ENCODE measurements at regions not wholly inside any gene's neighbourhood (a gene's known extent, or its start where the extent isn't known, plus 50 kb on each side); places are given as distances from the start of the nearest gene placed in this dataset.

- no peak overlapping the region for H3K27ac Mint-ChIP-seq
- Histone ChIP-seq H3K27ac (ENCODE audit: low read depth) (no peak overlapping the region), H2AFZ (no peak overlapping the region), H3K27me3 (ENCODE audit: insufficient read depth) (no peaks in the 10 kb centered on the region), H3K4me3 (no peak overlapping the region), H3K4me1 (ENCODE audit: insufficient read depth) (no peaks in the 10 kb centered on the region), H3K4me2 (no peak overlapping the region), H4K20me1 (replicated peaks; ENCODE audit: insufficient read depth) (no peaks in the 10 kb centered on the region), H3K79me2 (replicated peaks; ENCODE audit: insufficient read depth) (no peaks in the 10 kb centered on the region), H3F3A (replicated peaks; ENCODE audit: low read depth) (no peaks in the 10 kb centered on the region), H3K9me2 (ENCODE audit: insufficient read depth) (peaks cover 7% of the 10 kb centered on the region; the same call in 1 of the 2 replicates), H3K36me3 (ENCODE audit: insufficient read depth) (no peaks in the 10 kb centered on the region)
- no peaks in the 10 kb centered on the region for H3K36me3 Mint-ChIP-seq (ENCODE audit: low read depth)
- no peak for DNase-seq (ENCODE audit: low spot score)
- H3K4me3 Mint-ChIP-seq, result no peak overlapping the region
- no peaks in the 10 kb centered on the region for H3K27me3 Mint-ChIP-seq (ENCODE audit: insufficient read depth, low read depth, poor library complexity)
- no peaks in the 10 kb centered on the region for H3K4me1 Mint-ChIP-seq
- TF ChIP-seq ZNF462 (CRISPR knock-in tag; IDR thresholded peaks at IDR 0.05) (no peak), EZH2phosphoT487 (IDR thresholded peaks at IDR 0.05; ENCODE audit: unreplicated experiment) (no peak)
- no peaks in the 10 kb centered on the region; the same call in 2 of the 3 replicates for H3K9me3 Mint-ChIP-seq
- no peak for ATAC-seq
Observed at GRCh38 chr21:27070861-27071670, 104.2 kb upstream of the ADAMTS5 start.

GRCh38 chr21:27068811-27069210 lies 101.9 kb upstream of the ADAMTS5 start:
- Histone ChIP-seq H3K4me1 (ENCODE audit: insufficient read depth) (no peaks in the 10 kb centered on the region), H3K9me2 (ENCODE audit: insufficient read depth) (peaks cover 7% of the 10 kb centered on the region; the same call in 1 of the 2 replicates), H3K36me3 (ENCODE audit: insufficient read depth) (no peaks in the 10 kb centered on the region), H3K4me3 (no peak overlapping the region), H3K27me3 (ENCODE audit: insufficient read depth) (no peaks in the 10 kb centered on the region), H2AFZ (no peak overlapping the region), H3K27ac (ENCODE audit: low read depth) (no peak overlapping the region), H4K20me1 (replicated peaks; ENCODE audit: insufficient read depth) (no peaks in the 10 kb centered on the region), H3K79me2 (replicated peaks; ENCODE audit: insufficient read depth) (no peaks in the 10 kb centered on the region), H3F3A (replicated peaks; ENCODE audit: low read depth) (no peaks in the 10 kb centered on the region), H3K4me2 (no peak overlapping the region)
- Mint-ChIP-seq H3K4me1 (no peaks in the 10 kb centered on the region), H3K27me3 (ENCODE audit: insufficient read depth, low read depth, poor library complexity) (no peaks in the 10 kb centered on the region), H3K36me3 (ENCODE audit: low read depth) (no peaks in the 10 kb centered on the region), H3K27ac (no peak overlapping the region), H3K9me3 (no peaks in the 10 kb centered on the region; the same call in 2 of the 3 replicates), H3K4me3 (no peak overlapping the region)
- ATAC-seq (no peak), DNase-seq (ENCODE audit: low spot score) (no peak)
- no peak for TF ChIP-seq EZH2phosphoT487 (IDR thresholded peaks at IDR 0.05; ENCODE audit: unreplicated experiment)
- no peak for TF ChIP-seq EZH2 (IDR thresholded peaks at IDR 0.05; ENCODE audit: low read depth, unreplicated experiment)
- no peak for TF ChIP-seq CREB1 (CRISPR knock-in tag; IDR thresholded peaks at IDR 0.05; ENCODE audit: low read depth)
- TF ChIP-seq ZNF114 (CRISPR knock-in tag; IDR thresholded peaks at IDR 0.05), result no peak
- TF ChIP-seq JUNB (IDR thresholded peaks at IDR 0.05; ENCODE audit: unreplicated experiment), result no peak
- TF ChIP-seq STAT1 (IDR thresholded peaks at IDR 0.05; ENCODE audit: unreplicated experiment), result no peak
- TF ChIP-seq CTCF (conservative IDR thresholded peaks at IDR 0.05; ENCODE audit: low read depth in 2 of 2), result no peak
- no peak for TF ChIP-seq REST (IDR thresholded peaks at IDR 0.05; ENCODE audit: unreplicated experiment)
- TF ChIP-seq POLR2AphosphoS5 (IDR thresholded peaks at IDR 0.05; ENCODE audit: low read depth), result no peak

Data from GM23338 (cell line).